Retina (tissue), 1 donor: ENCODE measurements at regions not wholly inside any gene's neighbourhood (a gene's known extent, or its start where the extent isn't known, plus 50 kb on each side); places are given as distances from the start of the nearest gene placed in this dataset.
"Not testable (repeated sequence)": the region's sequence is repeated elsewhere in the genome, so short reads cannot be mapped to it uniquely, and the experiment has no call there.

ENCODE experiments used
- DNase-seq: peaks from one replicate; pipeline ENCODE4 v3.0.0-alpha.2; 2016

GRCh38 chr9:7336356-7337065 lies 463.1 kb downstream of the DMAC1 start:
- no peak for DNase-seq

GRCh38 chr9:7333719-7334118 lies 465.9 kb downstream of the DMAC1 start:
- no peak for DNase-seq

GRCh38 chr9:7332780-7333179 lies 466.8 kb downstream of the DMAC1 start:
- DNase-seq: no peak

GRCh38 chr9:7328453-7328852 lies 471.1 kb downstream of the DMAC1 start:
- no peak for DNase-seq

- DNase-seq: no peak
Measured at GRCh38 chr9:7325995-7326394, 473.6 kb downstream of the DMAC1 start.

- no peak for DNase-seq
Measured at GRCh38 chr9:7324152-7324598, 475.4 kb downstream of the DMAC1 start.

GRCh38 chr9:7320841-7321240 lies 478.7 kb downstream of the DMAC1 start:
- no peak for DNase-seq

- no peak for DNase-seq
Measured at GRCh38 chr9:7320139-7320538, 479.4 kb downstream of the DMAC1 start.

GRCh38 chr9:7318920-7319319 lies 480.7 kb downstream of the DMAC1 start:
- DNase-seq: no peak

GRCh38 chr9:7316967-7317366 lies 482.6 kb downstream of the DMAC1 start:
- DNase-seq: no peak

- no peak for DNase-seq
Measured at GRCh38 chr9:7316166-7316795, 483.3 kb downstream of the DMAC1 start.

- no peak for DNase-seq
Measured at GRCh38 chr9:7315746-7316145, 483.8 kb downstream of the DMAC1 start.

- no peak for DNase-seq
Measured at GRCh38 chr9:7315116-7315515, 484.5 kb downstream of the DMAC1 start.

- no peak for DNase-seq
Measured at GRCh38 chr9:7313389-7313788, 486.2 kb downstream of the DMAC1 start.

- not testable (repeated sequence) for DNase-seq
Measured at GRCh38 chr9:7309051-7309450, 490.5 kb downstream of the DMAC1 start.

GRCh38 chr9:7305677-7306076 lies 493.9 kb downstream of the DMAC1 start:
- no peak for DNase-seq

GRCh38 chr9:7304627-7304995 lies 495.0 kb downstream of the DMAC1 start:
- DNase-seq: no peak

- DNase-seq: no peak
Measured at GRCh38 chr9:7303907-7304626, 495.5 kb downstream of the DMAC1 start.

- DNase-seq: no peak
Measured at GRCh38 chr9:7300484-7300883, 499.1 kb downstream of the DMAC1 start.

- DNase-seq: no peak
Measured at GRCh38 chr9:7298123-7298522, 501.5 kb downstream of the DMAC1 start.

GRCh38 chr9:7297521-7297920 lies 502.1 kb downstream of the DMAC1 start:
- no peak for DNase-seq

- no peak for DNase-seq
Measured at GRCh38 chr9:7293091-7293490, 506.5 kb downstream of the DMAC1 start.

GRCh38 chr9:7289773-7290172 lies 509.8 kb downstream of the DMAC1 start:
- DNase-seq: no peak

GRCh38 chr9:7287986-7288385 lies 511.6 kb downstream of the DMAC1 start:
- no peak for DNase-seq
